Urothelium cell line (cell line): ENCODE measurements at regions not wholly inside any gene's neighbourhood (a gene's known extent, or its start where the extent isn't known, plus 50 kb on each side); places are given as distances from the start of the nearest gene placed in this dataset.

Experiments used
- DNase-seq: peaks from one replicate; pipeline ENCODE4 v3.0.0; 2011; ENCODE audit warnings: low spot score, mixed read lengths
- FAIRE-seq: peaks from 2 replicates; lab custom pipeline; 2011; peaks lifted over from hg19 to GRCh38; lab: Jason Lieb, UNC

GRCh38 chr9:80009204-80009603, 437.4 kb downstream of the TLE4 start:
- FAIRE-seq, result no peak
- DNase-seq, result no peak

- no peak for FAIRE-seq
Observed at GRCh38 chr9:80004714-80005113, 432.9 kb downstream of the TLE4 start.

GRCh38 chr9:79990536-79990935, 418.8 kb downstream of the TLE4 start:
- no peak for FAIRE-seq
- no peak for DNase-seq

More at GRCh38 chr9:80004714-80005113, 432.9 kb downstream of the TLE4 start:
- no peak for DNase-seq

GRCh38 chr9:79989079-79989478, 417.3 kb downstream of the TLE4 start:
- FAIRE-seq (no peak), DNase-seq (no peak)

GRCh38 chr9:79988126-79988525, 416.4 kb downstream of the TLE4 start:
- no peak for DNase-seq
- FAIRE-seq, result no peak

GRCh38 chr9:79986437-79986836, 414.7 kb downstream of the TLE4 start:
- no peak for DNase-seq
- FAIRE-seq, result no peak

- FAIRE-seq (no peak), DNase-seq (no peak)
Observed at GRCh38 chr9:79985772-79986171, 414.0 kb downstream of the TLE4 start.

- FAIRE-seq (no peak), DNase-seq (no peak)
Observed at GRCh38 chr9:79985264-79985663, 413.5 kb downstream of the TLE4 start.

GRCh38 chr9:79984429-79985067, 412.8 kb downstream of the TLE4 start:
- DNase-seq (no peak), FAIRE-seq (no peak)

- no peak for FAIRE-seq
- no peak for DNase-seq
Observed at GRCh38 chr9:79980432-79980831, 408.7 kb downstream of the TLE4 start.

- FAIRE-seq, result no peak
- DNase-seq, result no peak
Observed at GRCh38 chr9:79977510-79978197, 405.9 kb downstream of the TLE4 start.

- FAIRE-seq (no peak), DNase-seq (no peak)
Observed at GRCh38 chr9:79977074-79977435, 405.3 kb downstream of the TLE4 start.

- DNase-seq, result no peak
- FAIRE-seq, result no peak
Observed at GRCh38 chr9:79976257-79977073, 404.7 kb downstream of the TLE4 start.

GRCh38 chr9:79975621-79976256, 404.0 kb downstream of the TLE4 start:
- no peak for FAIRE-seq

GRCh38 chr9:79974806-79975422, 403.1 kb downstream of the TLE4 start:
- DNase-seq, result no peak
- no peak for FAIRE-seq

More at GRCh38 chr9:79975621-79976256, 404.0 kb downstream of the TLE4 start:
- no peak for DNase-seq

GRCh38 chr9:79973627-79974026, 401.9 kb downstream of the TLE4 start:
- FAIRE-seq (no peak), DNase-seq (no peak)

- DNase-seq (no peak), FAIRE-seq (no peak)
Observed at GRCh38 chr9:79970146-79970425, 398.3 kb downstream of the TLE4 start.

- no peak for DNase-seq
- no peak for FAIRE-seq
Observed at GRCh38 chr9:79969393-79970145, 397.8 kb downstream of the TLE4 start.

GRCh38 chr9:79968533-79968932, 396.8 kb downstream of the TLE4 start:
- no peak for FAIRE-seq
- DNase-seq, result no peak

GRCh38 chr9:79962836-79963235, 391.1 kb downstream of the TLE4 start:
- FAIRE-seq (no peak), DNase-seq (no peak)
